Epidermal melanocyte (primary cell): ENCODE measurements at regions not wholly inside any gene's neighbourhood (a gene's known extent, or its start where the extent isn't known, plus 50 kb on each side); places are given as distances from the start of the nearest gene placed in this dataset.
A peak's percentile ranks its signal among the peaks of the same experiment; 100 is the strongest.

ENCODE experiments used
- DNase-seq: peaks from one replicate; pipeline ENCODE4 v3.0.0; 2011; ENCODE audit warnings: low spot score; ENCODE audit not compliant: insufficient read length

- DNase-seq, result no peak
Measured at GRCh38 chr2:158049129-158049855, 52.4 kb upstream of the UPP2 start.

DNA sequence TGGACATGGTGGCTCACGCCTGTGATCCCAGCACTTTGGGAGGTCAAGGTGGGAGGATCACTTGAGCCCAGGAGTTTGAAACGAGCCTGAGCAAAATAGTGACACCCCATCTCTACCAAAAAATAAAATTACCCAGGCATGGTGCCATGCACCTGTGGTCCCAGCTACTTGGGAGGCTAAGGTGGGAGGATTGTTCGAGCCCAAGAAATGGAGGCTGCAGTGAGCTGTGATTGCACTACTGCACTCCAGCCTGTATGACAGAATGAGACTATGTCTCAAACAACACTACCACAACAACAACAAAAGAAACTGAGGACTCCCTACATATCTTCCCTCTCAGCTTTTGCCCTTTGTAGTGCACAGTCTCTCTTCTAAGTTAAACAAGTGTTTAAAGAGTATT, 53.3 kb upstream of the UPP2 start:
- DNase-seq, result no peak

- DNase-seq, result no peak
Measured at GRCh38 chr2:158047156-158047611, 54.5 kb upstream of the UPP2 start.

- DNase-seq, result no peak
Measured at GRCh38 chr2:158046121-158046880, 55.4 kb upstream of the UPP2 start.

DNA sequence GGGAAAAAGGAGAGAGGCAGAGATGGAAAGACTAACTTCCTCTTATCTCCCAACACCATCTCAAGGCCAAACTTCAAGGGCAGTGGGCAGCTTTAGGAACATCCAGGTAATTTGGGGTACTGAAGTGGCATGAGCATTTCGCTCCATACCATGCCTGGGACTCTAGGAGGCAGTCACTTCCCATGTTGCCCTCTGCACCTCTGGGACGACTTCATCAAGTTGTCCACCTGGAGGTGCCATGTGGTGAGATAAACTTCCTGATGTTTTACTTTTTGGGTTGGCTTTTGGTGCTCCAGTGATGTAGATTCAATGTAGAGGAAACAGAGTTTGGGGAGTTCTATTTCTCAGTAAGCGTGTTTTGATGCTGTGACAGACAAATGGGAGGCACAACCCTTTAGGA, 56.3 kb upstream of the UPP2 start:
- no peak for DNase-seq

GRCh38 chr2:158043181-158043948, 58.3 kb upstream of the UPP2 start:
- no peak for DNase-seq

DNA sequence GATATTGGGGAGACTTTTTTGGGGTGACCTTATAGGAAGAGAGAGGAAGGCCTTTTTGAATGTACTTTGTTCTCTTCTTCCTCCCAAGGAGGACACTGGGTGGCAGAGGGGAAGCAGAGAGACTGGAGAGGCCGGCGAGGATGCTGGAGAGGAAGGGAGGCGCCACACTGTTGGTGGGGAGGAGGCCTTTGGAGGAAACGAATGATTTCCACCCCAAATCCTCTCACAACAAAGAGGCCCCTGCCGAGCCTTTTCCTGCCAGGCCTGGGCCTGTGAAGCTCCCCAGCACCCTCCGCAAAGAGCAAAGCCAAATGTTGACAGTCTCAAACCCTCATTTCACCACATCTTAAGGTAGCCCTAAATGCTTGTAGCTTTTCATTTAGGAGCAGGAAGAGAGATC, 59.0 kb upstream of the UPP2 start:
- no peak for DNase-seq

- no peak for DNase-seq
Measured at GRCh38 chr2:158042245-158042644, 59.4 kb upstream of the UPP2 start.

GRCh38 chr2:158041400-158041799, 60.3 kb upstream of the UPP2 start:
- no peak for DNase-seq

GRCh38 chr2:158038901-158039300, 62.8 kb upstream of the UPP2 start:
- DNase-seq, result no peak

DNA sequence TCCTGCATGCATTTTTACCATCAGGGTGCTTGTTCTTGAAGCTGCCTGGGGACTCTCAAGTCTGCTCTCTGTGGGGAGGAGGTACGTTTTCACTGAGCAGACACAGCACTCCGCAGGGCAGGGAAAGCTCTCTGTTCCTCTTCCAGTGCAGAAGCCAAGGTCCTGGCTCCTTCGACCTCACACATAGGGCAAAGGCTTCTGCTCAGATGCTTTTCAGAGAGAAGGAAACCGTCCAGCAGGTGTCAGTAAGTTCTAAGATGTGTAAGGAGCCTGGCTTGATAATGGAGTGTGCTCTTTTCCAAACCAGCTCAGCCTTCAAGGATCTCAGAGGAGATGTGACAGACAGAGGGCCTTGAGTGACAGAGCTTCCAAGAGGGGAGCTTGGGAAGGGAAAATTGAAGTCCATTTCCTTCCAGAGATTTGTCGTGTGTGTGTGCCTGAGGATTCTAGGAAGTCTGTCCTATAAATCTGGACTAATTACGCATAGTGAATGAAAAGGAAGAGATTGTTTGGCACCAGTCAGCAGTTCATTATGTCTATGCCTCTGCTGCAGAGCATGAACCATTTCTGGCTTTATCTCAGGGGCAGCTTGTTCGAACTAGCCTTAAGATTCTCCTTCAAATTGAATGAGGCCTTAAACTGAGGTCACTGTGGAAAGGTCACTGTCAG, 67.3 kb upstream of the UPP2 start:
- DNase-seq, result peak; percentile 73

DNA sequence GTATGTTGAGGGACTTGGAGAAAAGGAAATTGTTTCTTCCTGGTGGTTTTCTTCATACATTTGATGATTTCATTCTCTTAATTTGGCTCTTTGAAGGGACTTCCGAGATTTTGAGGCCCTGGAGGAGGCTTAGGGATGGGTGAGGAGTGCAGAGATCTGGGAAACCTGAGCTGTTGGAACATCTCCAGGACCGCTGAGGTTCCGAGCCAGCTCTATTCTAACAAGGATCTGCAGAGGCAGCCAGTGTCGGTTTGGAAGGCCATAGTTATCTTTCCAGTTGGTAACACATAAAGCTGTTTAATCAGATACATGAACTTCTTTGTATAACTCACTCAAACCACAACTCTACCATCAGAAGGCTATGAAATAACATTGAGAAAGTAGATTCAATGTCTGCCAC, 70.3 kb upstream of the UPP2 start:
- DNase-seq, result no peak

DNA sequence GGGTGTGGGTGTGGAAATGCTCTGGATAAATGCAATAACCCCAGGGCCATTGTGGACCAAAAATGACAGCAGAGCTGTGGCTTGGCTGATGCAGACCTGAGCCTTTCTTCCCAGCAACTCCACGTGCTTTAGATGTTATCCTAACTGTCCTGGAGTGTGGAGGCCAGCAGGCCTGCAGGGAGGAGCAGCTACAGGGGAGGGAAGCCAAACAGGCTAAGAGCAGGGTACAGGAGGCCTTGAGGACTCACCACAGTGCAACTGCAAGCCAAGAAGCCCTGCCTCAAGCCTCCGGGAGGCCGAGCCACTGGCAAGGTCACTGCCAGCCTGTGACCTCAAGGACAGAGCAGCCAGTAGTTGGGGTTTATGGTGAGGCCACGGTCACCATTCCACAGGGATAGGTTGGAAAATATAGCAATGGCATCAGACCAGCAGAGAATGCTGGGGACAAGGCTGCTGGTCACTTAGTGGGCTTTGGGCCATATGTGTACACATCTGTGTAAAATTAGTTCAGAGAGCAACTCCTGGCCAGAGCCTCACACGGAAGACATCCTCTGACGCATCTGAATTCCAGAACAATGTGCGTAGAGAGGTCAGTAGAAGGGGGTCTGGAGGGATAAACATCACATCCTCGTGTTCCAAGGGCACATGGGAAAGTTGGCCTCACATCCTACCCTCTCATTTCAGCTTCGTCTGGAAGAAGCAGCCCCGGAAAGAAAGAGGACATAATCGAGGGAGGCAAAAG, 76.2 kb upstream of the UPP2 start:
- DNase-seq, result no peak

DNA sequence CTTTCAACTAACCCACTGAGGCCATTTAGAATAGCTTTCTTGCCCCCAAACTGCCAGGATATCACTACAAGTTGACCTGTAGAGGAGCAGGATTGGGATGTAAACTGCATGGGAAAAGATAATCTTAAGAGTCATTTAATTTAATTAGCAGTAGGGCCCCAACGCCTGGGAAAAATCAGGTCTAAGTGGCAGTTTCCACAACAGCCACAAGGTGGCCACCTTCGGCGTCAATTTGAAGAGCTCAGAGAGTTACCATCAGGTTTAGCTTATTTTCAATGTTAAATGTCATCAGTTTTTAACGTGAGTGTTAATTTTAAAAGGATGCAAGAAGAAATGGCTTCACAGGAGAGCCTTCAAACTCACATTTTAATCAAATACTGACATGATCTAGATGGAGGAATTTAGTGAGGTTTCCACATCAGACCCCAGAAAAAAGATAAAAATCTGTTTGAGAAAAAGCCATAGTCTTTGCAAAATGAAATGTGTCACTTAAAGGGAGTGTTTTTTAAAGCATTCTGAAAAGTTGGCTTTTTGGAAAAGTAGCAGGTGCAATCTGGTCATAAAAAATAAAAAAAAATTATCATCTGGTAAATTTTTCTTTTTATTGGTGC, 77.3 kb upstream of the UPP2 start:
- peak; percentile 38 for DNase-seq

DNA sequence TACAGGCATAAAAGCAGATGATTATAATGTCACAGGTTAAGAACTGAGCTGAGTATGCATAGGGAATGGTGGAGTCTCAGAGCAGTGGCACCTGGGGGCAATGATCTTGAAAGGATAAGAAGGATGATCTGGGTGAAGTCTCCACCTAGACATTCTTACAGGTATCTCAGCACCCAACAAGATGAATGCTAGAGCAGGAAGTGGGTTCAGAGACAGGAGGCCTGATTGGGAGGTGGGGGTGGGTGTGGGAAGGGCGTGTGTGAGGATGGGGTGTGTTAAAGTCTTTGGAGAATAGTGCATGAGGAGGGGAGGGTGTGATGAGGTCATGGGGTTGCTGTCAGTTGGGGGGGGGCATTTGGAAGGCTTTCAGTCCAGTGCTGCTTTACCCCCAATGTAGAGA, 78.8 kb upstream of the UPP2 start:
- no peak for DNase-seq

- no peak for DNase-seq
Measured at GRCh38 chr2:158021226-158021625, 80.5 kb upstream of the UPP2 start.

DNA sequence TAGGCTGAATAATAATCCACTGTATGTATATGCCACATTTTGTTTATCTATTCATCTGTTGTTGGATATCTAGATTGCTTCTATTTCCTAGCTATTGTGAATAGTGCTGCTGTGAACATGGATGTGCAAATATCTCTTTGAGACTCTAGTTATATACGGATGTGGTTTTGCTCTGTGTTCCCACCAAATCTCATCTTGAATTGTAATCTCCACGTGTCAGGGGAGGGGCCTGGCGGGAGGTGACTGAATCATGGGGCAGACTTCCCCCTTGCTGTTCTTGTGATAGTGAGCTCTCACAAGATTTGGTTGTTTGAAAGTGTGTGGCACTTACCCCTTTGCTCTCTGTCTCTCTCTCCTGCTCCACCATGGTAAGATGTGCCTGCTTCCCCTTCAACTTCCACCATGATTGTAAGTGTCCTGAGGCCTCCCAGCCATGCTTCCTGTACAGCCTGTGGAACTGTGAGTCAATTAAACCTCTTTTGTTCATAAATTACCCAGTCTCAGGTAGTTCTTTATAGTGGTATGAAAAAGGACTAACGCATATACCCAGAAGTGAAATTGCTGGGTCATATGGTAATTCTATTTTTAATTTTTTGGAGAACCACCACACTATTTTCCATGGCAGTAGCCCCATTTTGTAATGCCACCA, 86.1 kb upstream of the UPP2 start:
- no peak for DNase-seq

DNA sequence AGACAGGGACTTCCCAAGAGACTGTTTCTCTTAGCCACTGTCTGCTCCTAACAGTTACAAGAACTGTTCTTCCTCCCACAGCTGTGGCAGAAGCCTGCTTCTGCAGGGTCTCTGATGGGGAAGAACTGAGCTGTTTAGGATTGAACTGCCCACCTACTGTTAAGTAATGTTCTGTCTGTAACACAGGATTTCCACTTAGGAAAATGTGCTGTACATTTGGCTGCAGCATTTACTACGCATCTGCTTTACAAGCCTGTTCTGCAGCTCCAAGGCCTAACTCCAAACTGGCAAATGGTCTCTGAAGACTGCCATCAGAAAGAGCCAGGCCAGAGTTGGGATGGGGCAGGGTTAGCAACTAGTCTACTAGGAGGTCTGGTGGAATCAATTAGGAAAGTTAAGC, 87.8 kb upstream of the UPP2 start:
- no peak for DNase-seq

GRCh38 chr2:158011055-158011771, 90.5 kb upstream of the UPP2 start:
- DNase-seq, result no peak
